Panc1 (cell line): ENCODE measurements at regions not wholly inside any gene's neighbourhood (a gene's known extent, or its start where the extent isn't known, plus 50 kb on each side); places are given as distances from the start of the nearest gene placed in this dataset.

Experiments used
- ATAC-seq: fragments of 200-7000 bp; cut with Tn5 transposase; 2 replicates; pipeline ENCODE4 v1.9.1; 2020; ENCODE audit warnings: mild to moderate bottlenecking, moderate library complexity
- BruUV-seq: library from RNA; stranded (reverse); fragments of 400-500 nt; replicated peaks from 2 replicates; lab custom pipeline; 2021; lab: Mats Ljungman, UMichigan
- CTCF ChIA-PET: fragments of 300-600 bp; sonication (Branson Sonifier 250); formaldehyde crosslinking; loops from one replicate; lab custom pipeline; 2022; ENCODE audit warnings: antibody characterized with exemption; lab: Charles Lee
- POLR2A ChIA-PET: fragments of 300-600 bp; sonication (Branson Sonifier 250); formaldehyde crosslinking; loops from one replicate; lab custom pipeline; 2022; ENCODE audit warnings: antibody characterized with exemption; lab: Charles Lee
- DNase-seq: peaks from one replicate; pipeline ENCODE4 v3.0.0-alpha.2; 2010; ENCODE audit warnings: low read depth, low spot score
- H3K27ac ChIP-seq: 2 replicates; pipeline ENCODE4 v1.5.1; 2011; ENCODE audit warnings: mild to moderate bottlenecking, low read length, inconsistent platforms
- H3K27me3 ChIP-seq: fragments of 200-500 bp; sonication (Bioruptor generic); 2 replicates; pipeline ENCODE4 v1.6.0; 2014; ENCODE audit warnings: low read length, inconsistent platforms; ENCODE audit not compliant: control insufficient read depth, insufficient read depth
- H3K36me3 ChIP-seq: fragments of 200-500 bp; sonication (Bioruptor generic); 2 replicates; pipeline ENCODE4 v1.5.1; 2014; ENCODE audit warnings: inconsistent platforms, mild to moderate bottlenecking, low read length, moderate library complexity; ENCODE audit not compliant: control insufficient read depth, insufficient read depth
- H3K4me1 ChIP-seq: 2 replicates; pipeline ENCODE4 v1.5.1; 2011; ENCODE audit warnings: inconsistent platforms, mild to moderate bottlenecking, low read length, moderate library complexity; ENCODE audit not compliant: control insufficient read depth, insufficient read depth
- H3K4me3 ChIP-seq, 2 experiments: 2 replicates each; pipeline ENCODE4 v1.5.1; 2011 to 2012; ENCODE audit warnings: low read depth in 2 of 2, low read length in 2 of 2, mild to moderate bottlenecking in 2 of 2, inconsistent platforms in 1 of 2, moderate library complexity in 1 of 2
- H3K9me3 ChIP-seq: fragments of 200-500 bp; sonication (Bioruptor generic); 2 replicates; pipeline ENCODE4 v1.5.1; 2014; ENCODE audit warnings: low read depth, mild to moderate bottlenecking, inconsistent platforms, low read length, moderate library complexity; ENCODE audit not compliant: control insufficient read depth, insufficient read depth
- POLR2AphosphoS5 ChIP-seq: IDR thresholded peaks from 2 replicates; pipeline ENCODE4 v1.6.1; 2012; ENCODE audit warnings: mild to moderate bottlenecking, low read depth, low read length, moderate library complexity
- SIN3A ChIP-seq: IDR thresholded peaks from 2 replicates; pipeline ENCODE4 v1.6.1; 2012; ENCODE audit warnings: low read depth, mild to moderate bottlenecking, low read length, moderate library complexity, borderline replicate concordance; ENCODE audit not compliant: insufficient read depth
- TCF7L2 ChIP-seq: IDR thresholded peaks from 2 replicates; pipeline ENCODE4 v1.6.1; 2011; ENCODE audit warnings: mild to moderate bottlenecking, low read depth, low read length, inconsistent platforms
- in situ Hi-C: cut with HindIII; loops from 2 replicates; pipeline ENCODE4 v1.10.0; 2016; ENCODE audit warnings: low sequenced_read_pairs, low pct_unique_long_range_greater_than_20kb
- intact Hi-C: fragments of 100-400 bp; cut with micrococcal nuclease; formaldehyde crosslinking; loops from one replicate; pipeline ENCODE4 v1.10.0; 2022; ENCODE audit not compliant: unreplicated experiment
- TF ChIP-seq, protein P1 (sequence below), 2 experiments: IDR thresholded peaks; 2 replicates each; pipeline ENCODE4 v1.6.1; 2011 to 2012; ENCODE audit warnings: low read depth in 2 of 2, control low read depth in 1 of 2, low read length in 1 of 2, mild to moderate bottlenecking in 1 of 2, moderate library complexity in 1 of 2; ENCODE audit not compliant: insufficient read depth in 1 of 2
- TF ChIP-seq, protein P2 (sequence below): fragments of 450-650 bp; IDR thresholded peaks from 2 replicates; pipeline ENCODE4 v1.5.1; 2017; ENCODE audit warnings: mild to moderate bottlenecking

DNA sequence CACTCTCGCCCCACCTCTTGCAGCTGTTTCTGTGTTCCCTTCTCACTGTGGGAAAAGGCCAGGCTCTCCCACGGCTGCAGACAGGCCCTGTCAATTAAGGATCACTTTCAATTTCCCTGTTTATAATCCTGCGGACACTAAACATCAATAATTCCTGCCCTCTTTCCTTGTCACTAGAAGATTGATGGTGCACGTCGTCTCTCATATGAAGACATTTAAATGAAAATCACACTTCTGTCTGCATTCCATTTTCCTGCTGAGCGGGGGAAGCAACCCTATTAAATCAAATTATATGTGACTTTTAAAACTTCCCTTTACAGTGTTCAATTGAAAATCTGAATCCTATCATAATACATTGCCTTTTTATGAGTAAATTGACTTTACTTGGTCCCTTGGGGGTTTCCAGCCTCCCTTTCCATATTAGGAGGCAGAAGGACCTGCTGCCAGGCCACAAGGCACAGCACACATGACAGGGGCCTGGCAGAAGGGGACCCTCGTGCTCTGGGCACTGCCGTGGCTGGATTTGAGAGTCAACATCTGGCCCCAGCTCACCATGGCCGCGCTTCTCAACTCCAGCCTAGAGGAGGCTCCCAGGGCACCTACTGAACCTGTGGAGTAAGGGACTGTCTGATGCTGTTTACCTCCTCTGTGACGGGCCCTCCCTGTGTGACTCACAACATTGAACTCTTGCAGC lies 311.0 kb upstream of the IRX4 start:
- POLR2A ChIA-PET: no interaction called here
- Histone ChIP-seq H3K27ac (no peak overlapping the region), H3K36me3 (no peaks in the 10 kb centered on the region), H3K9me3 (no peaks in the 10 kb centered on the region; the same call in 1 of the 2 replicates), H3K4me3 (no peak overlapping the region), H3K27me3 (peaks cover 15% of the 10 kb centered on the region; the same call in 1 of the 2 replicates), H3K4me1 (no peaks in the 10 kb centered on the region)
- CTCF ChIA-PET: no interaction called here
- ATAC-seq (no peak), DNase-seq (no peak)
- intact Hi-C loops: no loop called here
- in situ Hi-C loops: no loop called here
- TF ChIP-seq POLR2AphosphoS5 (no peak), SIN3A (no peak), TCF7L2 (no peak)
- TF ChIP-seq, protein P1, sequence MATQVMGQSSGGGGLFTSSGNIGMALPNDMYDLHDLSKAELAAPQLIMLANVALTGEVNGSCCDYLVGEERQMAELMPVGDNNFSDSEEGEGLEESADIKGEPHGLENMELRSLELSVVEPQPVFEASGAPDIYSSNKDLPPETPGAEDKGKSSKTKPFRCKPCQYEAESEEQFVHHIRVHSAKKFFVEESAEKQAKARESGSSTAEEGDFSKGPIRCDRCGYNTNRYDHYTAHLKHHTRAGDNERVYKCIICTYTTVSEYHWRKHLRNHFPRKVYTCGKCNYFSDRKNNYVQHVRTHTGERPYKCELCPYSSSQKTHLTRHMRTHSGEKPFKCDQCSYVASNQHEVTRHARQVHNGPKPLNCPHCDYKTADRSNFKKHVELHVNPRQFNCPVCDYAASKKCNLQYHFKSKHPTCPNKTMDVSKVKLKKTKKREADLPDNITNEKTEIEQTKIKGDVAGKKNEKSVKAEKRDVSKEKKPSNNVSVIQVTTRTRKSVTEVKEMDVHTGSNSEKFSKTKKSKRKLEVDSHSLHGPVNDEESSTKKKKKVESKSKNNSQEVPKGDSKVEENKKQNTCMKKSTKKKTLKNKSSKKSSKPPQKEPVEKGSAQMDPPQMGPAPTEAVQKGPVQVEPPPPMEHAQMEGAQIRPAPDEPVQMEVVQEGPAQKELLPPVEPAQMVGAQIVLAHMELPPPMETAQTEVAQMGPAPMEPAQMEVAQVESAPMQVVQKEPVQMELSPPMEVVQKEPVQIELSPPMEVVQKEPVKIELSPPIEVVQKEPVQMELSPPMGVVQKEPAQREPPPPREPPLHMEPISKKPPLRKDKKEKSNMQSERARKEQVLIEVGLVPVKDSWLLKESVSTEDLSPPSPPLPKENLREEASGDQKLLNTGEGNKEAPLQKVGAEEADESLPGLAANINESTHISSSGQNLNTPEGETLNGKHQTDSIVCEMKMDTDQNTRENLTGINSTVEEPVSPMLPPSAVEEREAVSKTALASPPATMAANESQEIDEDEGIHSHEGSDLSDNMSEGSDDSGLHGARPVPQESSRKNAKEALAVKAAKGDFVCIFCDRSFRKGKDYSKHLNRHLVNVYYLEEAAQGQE (IDR thresholded peaks at IDR 0.05; ENCODE audit: insufficient read depth in 1 of 2, low read depth in 2 of 2, low read length in 1 of 2): no peak
- TF ChIP-seq, protein P2, sequence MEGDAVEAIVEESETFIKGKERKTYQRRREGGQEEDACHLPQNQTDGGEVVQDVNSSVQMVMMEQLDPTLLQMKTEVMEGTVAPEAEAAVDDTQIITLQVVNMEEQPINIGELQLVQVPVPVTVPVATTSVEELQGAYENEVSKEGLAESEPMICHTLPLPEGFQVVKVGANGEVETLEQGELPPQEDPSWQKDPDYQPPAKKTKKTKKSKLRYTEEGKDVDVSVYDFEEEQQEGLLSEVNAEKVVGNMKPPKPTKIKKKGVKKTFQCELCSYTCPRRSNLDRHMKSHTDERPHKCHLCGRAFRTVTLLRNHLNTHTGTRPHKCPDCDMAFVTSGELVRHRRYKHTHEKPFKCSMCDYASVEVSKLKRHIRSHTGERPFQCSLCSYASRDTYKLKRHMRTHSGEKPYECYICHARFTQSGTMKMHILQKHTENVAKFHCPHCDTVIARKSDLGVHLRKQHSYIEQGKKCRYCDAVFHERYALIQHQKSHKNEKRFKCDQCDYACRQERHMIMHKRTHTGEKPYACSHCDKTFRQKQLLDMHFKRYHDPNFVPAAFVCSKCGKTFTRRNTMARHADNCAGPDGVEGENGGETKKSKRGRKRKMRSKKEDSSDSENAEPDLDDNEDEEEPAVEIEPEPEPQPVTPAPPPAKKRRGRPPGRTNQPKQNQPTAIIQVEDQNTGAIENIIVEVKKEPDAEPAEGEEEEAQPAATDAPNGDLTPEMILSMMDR: no peak
- BruUV-seq: no TSS peak

DNA sequence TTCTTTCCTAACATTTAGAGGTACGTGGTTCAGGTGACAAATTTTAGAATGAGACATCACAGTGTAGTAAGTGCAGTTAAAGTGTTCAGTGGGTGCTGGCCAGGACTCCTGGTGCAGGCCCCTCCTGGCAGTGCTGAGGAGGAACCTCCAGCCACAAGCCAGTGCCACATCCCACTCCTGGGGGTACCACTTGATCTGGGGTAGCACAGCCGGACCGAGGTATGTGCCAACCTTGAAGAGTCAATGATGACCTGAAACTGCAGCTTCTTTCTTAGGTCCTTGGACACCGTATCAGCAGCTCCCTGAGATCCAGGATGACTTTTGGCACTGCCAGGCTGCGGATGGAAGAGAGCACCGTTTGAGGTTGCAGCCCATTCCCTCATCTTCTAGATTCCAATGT lies 310.4 kb upstream of the IRX4 start:
- no peaks in the 10 kb centered on the region for H3K36me3 ChIP-seq
- H3K4me3 ChIP-seq: no peak overlapping the region
- ATAC-seq (no peak), DNase-seq (no peak)
- TF ChIP-seq, protein P1 (IDR thresholded peaks at IDR 0.05; ENCODE audit: insufficient read depth in 1 of 2, low read depth in 2 of 2, low read length in 1 of 2): no peak
- TF ChIP-seq POLR2AphosphoS5 (no peak), TCF7L2 (no peak)
- no peaks in the 10 kb centered on the region; the same call in 1 of the 2 replicates for H3K9me3 ChIP-seq
- intact Hi-C loops (no loop called here), in situ Hi-C loops (no loop called here)
- ChIA-PET POLR2A (no interaction called here), CTCF (no interaction called here)
- no TSS peak for BruUV-seq
- no peaks in the 10 kb centered on the region for H3K4me1 ChIP-seq
- H3K27ac ChIP-seq: no peak overlapping the region
- H3K27me3 ChIP-seq: peaks cover 15% of the 10 kb centered on the region; the same call in 1 of the 2 replicates
